Neural progenitor cell (in vitro differentiated cells): ENCODE measurements at regions not wholly inside any gene's neighbourhood (a gene's known extent, or its start where the extent isn't known, plus 50 kb on each side); places are given as distances from the start of the nearest gene placed in this dataset.
"Not testable (repeated sequence)": the region's sequence is repeated elsewhere in the genome, so short reads cannot be mapped to it uniquely, and the experiment has no call there.

Experiments used
- DNase-seq: peaks from one replicate; pipeline ENCODE4 v3.0.0-alpha.2; 2016; ENCODE audit warnings: low spot score
- H2AFZ ChIP-seq: fragments of 200-600 bp; sonication (generic); replicated peaks from 2 replicates; pipeline ENCODE4 v1.6.1; 2016; ENCODE audit warnings: antibody characterized with exemption
- H3F3A ChIP-seq: fragments of 200-600 bp; sonication (generic); 2 replicates; pipeline ENCODE4 v1.6.1; 2016; ENCODE audit warnings: antibody characterized with exemption, low read depth
- H3K27ac ChIP-seq: fragments of 200-600 bp; sonication (generic); 2 replicates; pipeline ENCODE4 v1.5.1; 2016; ENCODE audit warnings: mild to moderate bottlenecking
- H3K27me3 ChIP-seq: fragments of 200-600 bp; sonication (generic); 2 replicates; pipeline ENCODE4 v1.6.1; 2016; ENCODE audit warnings: mild to moderate bottlenecking, moderate library complexity
- H3K36me3 ChIP-seq: fragments of 200-600 bp; sonication (generic); 2 replicates; pipeline ENCODE4 v1.5.1; 2016
- H3K4me1 ChIP-seq: fragments of 200-600 bp; sonication (generic); 2 replicates; pipeline ENCODE4 v1.6.1; 2016; ENCODE audit warnings: mixed run types
- H3K4me2 ChIP-seq: fragments of 200-600 bp; sonication (generic); 2 replicates; pipeline ENCODE4 v1.6.1; 2016
- H3K4me3 ChIP-seq: fragments of 200-600 bp; sonication (generic); 2 replicates; pipeline ENCODE4 v1.5.1; 2016
- H3K79me2 ChIP-seq: fragments of 200-600 bp; sonication (generic); 2 replicates; pipeline ENCODE4 v1.6.1; 2016; ENCODE audit warnings: low read depth
- H3K9ac ChIP-seq: fragments of 200-600 bp; sonication (generic); 2 replicates; pipeline ENCODE4 v1.6.1; 2016
- H3K9me3 ChIP-seq: fragments of 200-600 bp; sonication (generic); 2 replicates; pipeline ENCODE4 v1.5.1; 2016; ENCODE audit warnings: low read depth
- H4K20me1 ChIP-seq: fragments of 200-600 bp; sonication (generic); 2 replicates; pipeline ENCODE4 v1.6.1; 2016; ENCODE audit warnings: low read depth
- H3K27ac Mint-ChIP-seq: 3 replicates; pipeline ENCODE4 v1.8.0; 2021; ENCODE audit warnings: mixed read lengths
- H3K27me3 Mint-ChIP-seq: 2 replicates; pipeline ENCODE4 v1.8.0; 2022; ENCODE audit warnings: low read depth, mild to moderate bottlenecking, inconsistent platforms, moderate library complexity, mixed read lengths; ENCODE audit not compliant: insufficient read depth
- H3K36me3 Mint-ChIP-seq: 3 replicates; pipeline ENCODE4 v1.8.0; 2021; ENCODE audit warnings: mixed read lengths
- H3K4me1 Mint-ChIP-seq: 3 replicates; pipeline ENCODE4 v1.8.0; 2021; ENCODE audit warnings: mixed read lengths
- H3K4me3 Mint-ChIP-seq: 3 replicates; pipeline ENCODE4 v1.8.0; 2021; ENCODE audit warnings: mild to moderate bottlenecking, moderate library complexity, mixed read lengths
- H3K9me3 Mint-ChIP-seq: 3 replicates; pipeline ENCODE4 v1.8.0; 2020; ENCODE audit warnings: mixed read lengths
- CTCF ChIP-seq: fragments of 200-600 bp; sonication (generic); IDR thresholded peaks from 2 replicates; pipeline ENCODE4 v1.5.1; 2017; ENCODE audit warnings: antibody characterized with exemption, mild to moderate bottlenecking
- EZH2 ChIP-seq: fragments of 200-600 bp; sonication (generic); IDR thresholded peaks from 2 replicates; pipeline ENCODE4 v1.6.1; 2017; ENCODE audit warnings: antibody characterized with exemption, mild to moderate bottlenecking, moderate library complexity
- EZH2phosphoT487 ChIP-seq: fragments of 200-600 bp; sonication (generic); IDR thresholded peaks from 2 replicates; pipeline ENCODE4 v1.6.1; 2017; ENCODE audit warnings: antibody characterized with exemption

DNA sequence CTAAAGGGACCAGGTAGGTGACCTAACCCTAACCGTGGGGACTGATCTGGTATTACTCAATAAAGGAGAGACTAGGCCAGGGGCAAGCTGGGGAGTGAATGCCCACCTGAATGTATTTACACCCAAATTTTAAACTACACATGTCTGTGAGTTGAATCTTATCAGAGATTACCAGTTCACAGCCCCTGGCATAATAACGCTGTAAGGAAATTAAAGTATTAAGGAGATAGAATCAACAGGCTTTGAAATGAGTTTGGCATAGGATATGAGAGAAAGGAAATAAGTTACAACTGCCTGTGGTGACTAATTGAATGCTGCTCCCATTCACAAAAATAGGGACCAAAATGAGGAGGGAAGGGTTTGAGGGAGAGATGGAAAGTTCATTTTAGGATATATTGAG lies 593.3 kb downstream of the CSNK1G3 start:
- Histone ChIP-seq H3K4me1 (peaks cover 5% of the 10 kb centered on the region), H4K20me1 (no peaks in the 10 kb centered on the region), H2AFZ (no peak overlapping the region), H3K79me2 (no peaks in the 10 kb centered on the region), H3F3A (peaks cover 3% of the 10 kb centered on the region), H3K27me3 (no peaks in the 10 kb centered on the region), H3K9ac (no peak overlapping the region), H3K4me2 (no peak overlapping the region), H3K36me3 (no peaks in the 10 kb centered on the region), H3K27ac (no peak overlapping the region), H3K9me3 (no peaks in the 10 kb centered on the region), H3K4me3 (no peak overlapping the region)
- Mint-ChIP-seq H3K4me3 (no peak overlapping the region), H3K9me3 (no peaks in the 10 kb centered on the region), H3K27ac (no peak overlapping the region), H3K36me3 (no peaks in the 10 kb centered on the region), H3K27me3 (peaks cover 2% of the 10 kb centered on the region), H3K4me1 (no peaks in the 10 kb centered on the region)
- TF ChIP-seq EZH2phosphoT487 (no peak), EZH2 (no peak), CTCF (no peak)
- DNase-seq, result no peak

DNA sequence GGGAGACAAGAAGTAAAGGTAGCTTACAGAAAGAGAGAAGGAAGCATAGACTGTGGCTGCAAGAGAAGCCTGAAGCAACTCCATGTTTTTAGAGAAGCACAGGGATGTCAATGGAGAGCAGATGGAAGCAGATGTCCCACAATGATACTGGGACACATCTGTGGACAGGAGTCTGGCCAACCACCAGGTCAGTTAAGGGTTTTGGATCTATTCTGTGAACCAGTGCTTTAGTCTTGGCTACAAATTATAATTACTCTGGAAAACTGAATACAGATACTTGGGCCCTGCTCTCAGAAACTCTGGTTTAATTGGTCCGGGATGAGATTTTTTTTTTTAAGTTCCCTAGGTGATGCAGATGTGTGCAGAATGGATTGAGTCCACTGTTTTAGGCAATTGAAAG lies 592.8 kb downstream of the CSNK1G3 start:
- H3K36me3 ChIP-seq, result no peaks in the 10 kb centered on the region
- no peaks in the 10 kb centered on the region for H4K20me1 ChIP-seq
- no peaks in the 10 kb centered on the region for H3K27me3 ChIP-seq
- Mint-ChIP-seq H3K27me3 (peaks cover 2% of the 10 kb centered on the region), H3K36me3 (no peaks in the 10 kb centered on the region), H3K9me3 (no peaks in the 10 kb centered on the region), H3K27ac (no peak overlapping the region), H3K4me3 (no peak overlapping the region), H3K4me1 (no peaks in the 10 kb centered on the region)
- H2AFZ ChIP-seq, result no peak overlapping the region
- no peak for DNase-seq
- H3K9me3 ChIP-seq, result no peaks in the 10 kb centered on the region
- no peaks in the 10 kb centered on the region for H3F3A ChIP-seq
- H3K4me1 ChIP-seq, result peaks cover under 1% of the 10 kb centered on the region
- TF ChIP-seq EZH2phosphoT487 (no peak), EZH2 (no peak), CTCF (no peak)
- no peak overlapping the region for H3K4me3 ChIP-seq
- H3K9ac ChIP-seq, result no peak overlapping the region
- no peaks in the 10 kb centered on the region for H3K79me2 ChIP-seq
- H3K4me2 ChIP-seq, result no peak overlapping the region
- no peak overlapping the region for H3K27ac ChIP-seq

DNA sequence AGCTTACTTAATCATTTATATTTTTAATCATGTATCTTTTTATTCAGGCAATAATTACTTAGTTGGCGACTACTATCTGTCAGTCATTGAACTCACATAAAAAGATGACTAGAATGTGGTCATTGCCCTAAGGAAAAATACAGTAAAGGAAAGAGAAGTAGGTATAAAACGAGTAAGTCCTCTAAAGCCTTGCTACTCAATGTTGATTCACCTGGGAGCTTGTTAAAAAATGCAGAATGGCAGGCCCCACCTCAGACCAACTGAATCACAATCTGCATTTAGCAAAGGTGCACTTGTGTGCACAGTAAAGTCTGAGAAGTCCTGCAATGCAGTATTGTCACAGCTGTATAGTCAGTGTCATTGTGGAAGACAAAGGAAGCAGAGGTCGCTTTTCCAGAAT lies 592.4 kb downstream of the CSNK1G3 start:
- H3K9me3 ChIP-seq, result no peaks in the 10 kb centered on the region
- DNase-seq, result no peak
- TF ChIP-seq EZH2phosphoT487 (no peak), EZH2 (no peak), CTCF (no peak)
- H3K9me3 Mint-ChIP-seq, result no peaks in the 10 kb centered on the region
- H3K4me1 ChIP-seq, result no peaks in the 10 kb centered on the region
- H3K36me3 Mint-ChIP-seq, result no peaks in the 10 kb centered on the region
- no peaks in the 10 kb centered on the region for H4K20me1 ChIP-seq
- H3K27ac Mint-ChIP-seq, result no peak overlapping the region
- no peak overlapping the region for H3K9ac ChIP-seq
- peaks cover 2% of the 10 kb centered on the region for H3K27me3 Mint-ChIP-seq
- no peaks in the 10 kb centered on the region for H3F3A ChIP-seq
- H3K4me1 Mint-ChIP-seq, result no peaks in the 10 kb centered on the region
- no peaks in the 10 kb centered on the region for H3K79me2 ChIP-seq
- H3K27me3 ChIP-seq, result no peaks in the 10 kb centered on the region
- H3K4me3 ChIP-seq, result no peak overlapping the region
- H3K4me3 Mint-ChIP-seq, result no peak overlapping the region
- no peaks in the 10 kb centered on the region for H3K36me3 ChIP-seq
- H2AFZ ChIP-seq, result no peak overlapping the region
- H3K27ac ChIP-seq, result no peak overlapping the region
- no peak overlapping the region for H3K4me2 ChIP-seq

DNA sequence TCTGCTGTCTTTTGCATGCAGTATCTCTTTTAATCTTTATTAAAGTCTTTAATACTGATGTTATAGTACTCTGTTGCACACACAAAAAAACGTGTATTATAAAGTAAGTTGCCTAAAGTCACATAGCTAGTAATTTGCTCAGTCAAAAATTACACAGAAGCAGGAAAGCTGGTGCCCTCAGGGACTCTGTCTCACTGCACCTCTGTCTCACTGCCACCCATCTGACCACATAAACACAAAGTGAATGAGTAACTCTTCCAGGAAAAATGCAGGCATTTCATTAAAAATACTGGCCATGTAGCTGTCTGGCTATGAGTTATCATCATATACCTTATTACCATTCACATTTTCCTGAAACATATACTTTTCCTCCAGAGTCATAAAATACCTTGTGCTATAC lies 591.7 kb downstream of the CSNK1G3 start:
- H3K27ac Mint-ChIP-seq, result no peak overlapping the region
- Histone ChIP-seq H3K79me2 (no peaks in the 10 kb centered on the region), H3K4me1 (no peaks in the 10 kb centered on the region), H3K9me3 (no peaks in the 10 kb centered on the region), H3K4me2 (no peak overlapping the region), H2AFZ (no peak overlapping the region), H3K9ac (no peak overlapping the region), H3K36me3 (no peaks in the 10 kb centered on the region), H3K27me3 (no peaks in the 10 kb centered on the region), H3K4me3 (no peak overlapping the region), H3F3A (no peaks in the 10 kb centered on the region), H4K20me1 (no peaks in the 10 kb centered on the region), H3K27ac (no peak overlapping the region)
- TF ChIP-seq CTCF (no peak), EZH2phosphoT487 (no peak), EZH2 (no peak)
- peaks cover 2% of the 10 kb centered on the region for H3K27me3 Mint-ChIP-seq
- H3K4me3 Mint-ChIP-seq, result no peak overlapping the region
- DNase-seq, result no peak
- no peaks in the 10 kb centered on the region for H3K4me1 Mint-ChIP-seq
- H3K9me3 Mint-ChIP-seq, result no peaks in the 10 kb centered on the region
- H3K36me3 Mint-ChIP-seq, result no peaks in the 10 kb centered on the region

GRCh38 chr5:124103056-124103455 lies 591.1 kb downstream of the CSNK1G3 start:
- H3K27me3 Mint-ChIP-seq, H3K79me2 ChIP-seq, H3K4me3 ChIP-seq, DNase-seq, H3K4me1 ChIP-seq, H3K9ac ChIP-seq, H3K4me1 Mint-ChIP-seq, H3K27me3 ChIP-seq, H3K4me3 Mint-ChIP-seq, H3K27ac Mint-ChIP-seq, H3K36me3 Mint-ChIP-seq, H3K4me2 ChIP-seq, H3F3A ChIP-seq, H3K9me3 Mint-ChIP-seq, H3K27ac ChIP-seq, H2AFZ ChIP-seq, H4K20me1 ChIP-seq, H3K9me3 ChIP-seq, H3K36me3 ChIP-seq: not testable (repeated sequence)
